ENCODE measurements at regions not wholly inside any gene's neighbourhood (a gene's known extent, or its start where the extent isn't known, plus 50 kb on each side); places are given as distances from the start of the nearest gene placed in this dataset.

GRCh38 chr10:55277549-55277948 is 476.5 kb upstream of the PCDH15 start:
- DNase-seq (ENCODE audit: low read depth, low spot score) = no peak
- in situ Hi-C loops (cut with HindIII; ENCODE audit: low pct_unique_long_range_greater_than_20kb, low sequenced_read_pairs) = no loop called here

GRCh38 chr10:55274367-55274766 is 473.3 kb upstream of the PCDH15 start:
- no peak for DNase-seq (ENCODE audit: low read depth, low spot score)
- in situ Hi-C loops (cut with HindIII; ENCODE audit: low pct_unique_long_range_greater_than_20kb, low sequenced_read_pairs) = no loop called here

GRCh38 chr10:55273946-55274345 is 472.9 kb upstream of the PCDH15 start:
- in situ Hi-C loops (cut with HindIII; ENCODE audit: low pct_unique_long_range_greater_than_20kb, low sequenced_read_pairs) = no loop called here
- DNase-seq (ENCODE audit: low read depth, low spot score) = no peak

- in situ Hi-C loops (cut with HindIII; ENCODE audit: low pct_unique_long_range_greater_than_20kb, low sequenced_read_pairs) = no loop called here
- no peak for DNase-seq (ENCODE audit: low read depth, low spot score)
These were observed 471.9 kb upstream of the PCDH15 start for GRCh38 chr10:55272886-55273285.

GRCh38 chr10:55266797-55267196 is 465.8 kb upstream of the PCDH15 start:
- DNase-seq (ENCODE audit: low read depth, low spot score) = no peak
- in situ Hi-C loops (cut with HindIII; ENCODE audit: low pct_unique_long_range_greater_than_20kb, low sequenced_read_pairs) = no loop called here

- peak; percentile 2 for DNase-seq (ENCODE audit: low read depth, low spot score)
- in situ Hi-C loops (cut with HindIII; ENCODE audit: low pct_unique_long_range_greater_than_20kb, low sequenced_read_pairs) = no loop called here
These were observed 462.3 kb upstream of the PCDH15 start for GRCh38 chr10:55263327-55263726.

- in situ Hi-C loops (cut with HindIII; ENCODE audit: low pct_unique_long_range_greater_than_20kb, low sequenced_read_pairs) = no loop called here
- no peak for DNase-seq (ENCODE audit: low read depth, low spot score)
These were observed 441.5 kb upstream of the PCDH15 start for GRCh38 chr10:55242544-55242943.

GRCh38 chr10:55237462-55237861 is 436.4 kb upstream of the PCDH15 start:
- DNase-seq (ENCODE audit: low read depth, low spot score) = no peak
- in situ Hi-C loops (cut with HindIII; ENCODE audit: low pct_unique_long_range_greater_than_20kb, low sequenced_read_pairs) = no loop called here

- in situ Hi-C loops (cut with HindIII; ENCODE audit: low pct_unique_long_range_greater_than_20kb, low sequenced_read_pairs) = no loop called here
- no peak for DNase-seq (ENCODE audit: low read depth, low spot score)
These were observed 432.5 kb upstream of the PCDH15 start for GRCh38 chr10:55233505-55233904.

GRCh38 chr10:55233090-55233489 is 432.1 kb upstream of the PCDH15 start:
- no peak for DNase-seq (ENCODE audit: low read depth, low spot score)
- in situ Hi-C loops (cut with HindIII; ENCODE audit: low pct_unique_long_range_greater_than_20kb, low sequenced_read_pairs) = no loop called here

GRCh38 chr10:55232553-55232952 is 431.5 kb upstream of the PCDH15 start:
- in situ Hi-C loops (cut with HindIII; ENCODE audit: low pct_unique_long_range_greater_than_20kb, low sequenced_read_pairs) = no loop called here
- DNase-seq (ENCODE audit: low read depth, low spot score) = peak; percentile 2

- DNase-seq (ENCODE audit: low read depth, low spot score) = no peak
- in situ Hi-C loops (cut with HindIII; ENCODE audit: low pct_unique_long_range_greater_than_20kb, low sequenced_read_pairs) = no loop called here
These were observed 426.9 kb upstream of the PCDH15 start for GRCh38 chr10:55227967-55228366.

GRCh38 chr10:55224007-55224781 is 423.2 kb upstream of the PCDH15 start:
- in situ Hi-C loops (cut with HindIII; ENCODE audit: low pct_unique_long_range_greater_than_20kb, low sequenced_read_pairs) = no loop called here

GRCh38 chr10:55223352-55223751 is 422.3 kb upstream of the PCDH15 start:
- in situ Hi-C loops (cut with HindIII; ENCODE audit: low pct_unique_long_range_greater_than_20kb, low sequenced_read_pairs) = no loop called here
- DNase-seq (ENCODE audit: low read depth, low spot score) = no peak

More at GRCh38 chr10:55224007-55224781, 423.2 kb upstream of the PCDH15 start:
- no peak for DNase-seq (ENCODE audit: low read depth, low spot score)

GRCh38 chr10:55220975-55221374 is 419.9 kb upstream of the PCDH15 start:
- in situ Hi-C loops (cut with HindIII; ENCODE audit: low pct_unique_long_range_greater_than_20kb, low sequenced_read_pairs) = no loop called here
- DNase-seq (ENCODE audit: low read depth, low spot score) = no peak

- in situ Hi-C loops (cut with HindIII; ENCODE audit: low pct_unique_long_range_greater_than_20kb, low sequenced_read_pairs) = no loop called here
- no peak for DNase-seq (ENCODE audit: low read depth, low spot score)
These were observed 414.7 kb upstream of the PCDH15 start for GRCh38 chr10:55215699-55216098.

- DNase-seq (ENCODE audit: low read depth, low spot score) = no peak
- in situ Hi-C loops (cut with HindIII; ENCODE audit: low pct_unique_long_range_greater_than_20kb, low sequenced_read_pairs) = no loop called here
These were observed 413.6 kb upstream of the PCDH15 start for GRCh38 chr10:55214608-55215007.

- in situ Hi-C loops (cut with HindIII; ENCODE audit: low pct_unique_long_range_greater_than_20kb, low sequenced_read_pairs) = no loop called here
- DNase-seq (ENCODE audit: low read depth, low spot score) = no peak
These were observed 411.0 kb upstream of the PCDH15 start for GRCh38 chr10:55212051-55212450.

GRCh38 chr10:55203874-55204273 is 402.8 kb upstream of the PCDH15 start:
- in situ Hi-C loops (cut with HindIII; ENCODE audit: low pct_unique_long_range_greater_than_20kb, low sequenced_read_pairs) = no loop called here

GRCh38 chr10:55203319-55203718 is 402.3 kb upstream of the PCDH15 start:
- DNase-seq (ENCODE audit: low read depth, low spot score) = no peak
- in situ Hi-C loops (cut with HindIII; ENCODE audit: low pct_unique_long_range_greater_than_20kb, low sequenced_read_pairs) = no loop called here

More at GRCh38 chr10:55203874-55204273, 402.8 kb upstream of the PCDH15 start:
- DNase-seq (ENCODE audit: low read depth, low spot score) = no peak

Measured in SK-MEL-5 (cell line).